Liver (tissue), 3 donors: ENCODE measurements at regions not wholly inside any gene's neighbourhood (a gene's known extent, or its start where the extent isn't known, plus 50 kb on each side); places are given as distances from the start of the nearest gene placed in this dataset.

Source experiments
- EGR1 ChIP-seq, 2 donors: IDR thresholded peaks; 2 replicates each; pipeline ENCODE4 v1.6.1; 2016 to 2018; ENCODE audit warnings: antibody characterized with exemption in 2 of 2, low read depth in 2 of 2
- REST ChIP-seq: IDR thresholded peaks from 2 replicates; pipeline ENCODE4 v1.6.1; 2016; ENCODE audit warnings: antibody characterized with exemption, mild to moderate bottlenecking
- TF ChIP-seq, protein P1 (sequence below): fragments of 150-350 bp; IDR thresholded peaks from 2 replicates; pipeline ENCODE4 v1.5.1; 2017; ENCODE audit warnings: improper control_type of control experiment, low read depth, low read length; ENCODE audit not compliant: missing input control
- donor health status: healthy.
- donor health status: healthy.

DNA sequence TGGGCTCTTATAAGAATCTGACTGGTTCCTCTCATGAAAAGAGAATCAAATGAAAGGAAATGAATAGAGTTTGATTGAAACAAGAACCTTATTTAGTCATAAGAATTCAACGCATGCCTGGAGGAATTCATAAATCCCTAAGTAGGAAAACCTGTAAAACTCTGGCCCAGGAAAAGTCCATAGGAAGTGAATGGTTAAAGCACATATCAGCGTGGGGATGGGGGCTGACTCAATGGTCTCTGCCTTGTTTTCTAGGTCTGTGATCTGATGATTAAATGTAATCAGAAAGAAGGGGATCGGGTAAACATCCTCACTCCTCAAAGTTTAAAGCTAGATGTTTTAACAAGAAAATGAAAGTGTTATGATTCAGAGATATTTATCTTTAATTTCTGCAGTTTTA is 759.4 kb upstream of the C9orf72 start:
- TF ChIP-seq, protein P1, sequence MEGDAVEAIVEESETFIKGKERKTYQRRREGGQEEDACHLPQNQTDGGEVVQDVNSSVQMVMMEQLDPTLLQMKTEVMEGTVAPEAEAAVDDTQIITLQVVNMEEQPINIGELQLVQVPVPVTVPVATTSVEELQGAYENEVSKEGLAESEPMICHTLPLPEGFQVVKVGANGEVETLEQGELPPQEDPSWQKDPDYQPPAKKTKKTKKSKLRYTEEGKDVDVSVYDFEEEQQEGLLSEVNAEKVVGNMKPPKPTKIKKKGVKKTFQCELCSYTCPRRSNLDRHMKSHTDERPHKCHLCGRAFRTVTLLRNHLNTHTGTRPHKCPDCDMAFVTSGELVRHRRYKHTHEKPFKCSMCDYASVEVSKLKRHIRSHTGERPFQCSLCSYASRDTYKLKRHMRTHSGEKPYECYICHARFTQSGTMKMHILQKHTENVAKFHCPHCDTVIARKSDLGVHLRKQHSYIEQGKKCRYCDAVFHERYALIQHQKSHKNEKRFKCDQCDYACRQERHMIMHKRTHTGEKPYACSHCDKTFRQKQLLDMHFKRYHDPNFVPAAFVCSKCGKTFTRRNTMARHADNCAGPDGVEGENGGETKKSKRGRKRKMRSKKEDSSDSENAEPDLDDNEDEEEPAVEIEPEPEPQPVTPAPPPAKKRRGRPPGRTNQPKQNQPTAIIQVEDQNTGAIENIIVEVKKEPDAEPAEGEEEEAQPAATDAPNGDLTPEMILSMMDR = no peak
- TF ChIP-seq EGR1 (IDR thresholded peaks at IDR 0.05; ENCODE audit: low read depth in 2 of 2) = no peak
- no peak for TF ChIP-seq REST
